ENCODE measurements at regions not wholly inside any gene's neighbourhood (a gene's known extent, or its start where the extent isn't known, plus 50 kb on each side); places are given as distances from the start of the nearest gene placed in this dataset.

DNA sequence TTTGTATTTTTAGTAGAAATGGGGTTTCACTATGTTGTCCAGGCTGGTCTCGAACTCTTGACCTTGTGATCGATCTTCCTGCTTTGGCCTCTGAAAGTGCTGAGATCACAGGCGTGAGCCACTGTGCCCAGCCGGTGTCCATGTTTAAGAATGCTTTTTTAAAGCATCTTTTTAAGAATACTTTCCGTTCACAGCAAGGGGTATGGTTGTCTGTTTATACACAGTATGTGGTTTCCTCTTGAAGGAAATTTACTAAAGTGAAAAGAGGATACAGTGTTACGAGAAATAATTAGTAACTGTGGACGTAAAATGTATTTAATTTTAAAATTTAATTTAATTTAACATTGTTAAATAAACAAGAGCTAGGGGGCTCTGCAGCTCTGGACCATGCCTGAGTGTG lies 73.4 kb downstream of the GSC start:
- no peaks in the 10 kb centered on the region for H3K36me3 ChIP-seq
- TF ChIP-seq, protein P1, sequence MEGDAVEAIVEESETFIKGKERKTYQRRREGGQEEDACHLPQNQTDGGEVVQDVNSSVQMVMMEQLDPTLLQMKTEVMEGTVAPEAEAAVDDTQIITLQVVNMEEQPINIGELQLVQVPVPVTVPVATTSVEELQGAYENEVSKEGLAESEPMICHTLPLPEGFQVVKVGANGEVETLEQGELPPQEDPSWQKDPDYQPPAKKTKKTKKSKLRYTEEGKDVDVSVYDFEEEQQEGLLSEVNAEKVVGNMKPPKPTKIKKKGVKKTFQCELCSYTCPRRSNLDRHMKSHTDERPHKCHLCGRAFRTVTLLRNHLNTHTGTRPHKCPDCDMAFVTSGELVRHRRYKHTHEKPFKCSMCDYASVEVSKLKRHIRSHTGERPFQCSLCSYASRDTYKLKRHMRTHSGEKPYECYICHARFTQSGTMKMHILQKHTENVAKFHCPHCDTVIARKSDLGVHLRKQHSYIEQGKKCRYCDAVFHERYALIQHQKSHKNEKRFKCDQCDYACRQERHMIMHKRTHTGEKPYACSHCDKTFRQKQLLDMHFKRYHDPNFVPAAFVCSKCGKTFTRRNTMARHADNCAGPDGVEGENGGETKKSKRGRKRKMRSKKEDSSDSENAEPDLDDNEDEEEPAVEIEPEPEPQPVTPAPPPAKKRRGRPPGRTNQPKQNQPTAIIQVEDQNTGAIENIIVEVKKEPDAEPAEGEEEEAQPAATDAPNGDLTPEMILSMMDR (IDR thresholded peaks at IDR 0.05) = no peak
- peaks cover 0 to 25% of the 10 kb centered on the region in 2 donors for H3K27me3 ChIP-seq
- no peak overlapping the region for H3K4me3 ChIP-seq
- intact Hi-C loops (cut with DNase I; ENCODE audit: low total_unique reads) = no loop called here
- DNase-seq = no peak
- no peaks in the 10 kb centered on the region for H3K9me3 ChIP-seq
- no peak overlapping the region for H3K27ac ChIP-seq
- H3K4me1 ChIP-seq = no peaks in the 10 kb centered on the region

DNA sequence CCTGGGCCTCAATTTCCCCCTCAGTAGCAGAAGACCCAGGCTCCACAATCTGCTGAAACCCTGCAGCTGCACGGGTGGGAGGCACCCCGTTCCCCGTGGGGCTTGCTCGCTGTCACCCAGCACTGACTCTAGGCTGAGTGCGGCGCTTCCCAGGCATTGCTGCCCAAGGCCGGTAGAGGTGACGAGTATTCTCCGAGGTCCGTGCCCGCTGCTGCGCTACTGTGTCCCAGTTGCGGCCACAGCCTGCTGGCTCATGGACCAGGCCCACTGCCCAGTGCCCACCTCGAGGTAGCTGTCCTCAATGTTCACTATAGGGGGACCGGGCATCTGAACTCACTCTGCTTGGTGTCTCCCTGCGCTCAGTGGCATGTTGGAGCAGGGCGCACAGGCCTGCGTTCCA lies 74.7 kb downstream of the GSC start:
- no peaks in the 10 kb centered on the region for H3K9me3 ChIP-seq
- no peaks in the 10 kb centered on the region for H3K4me1 ChIP-seq
- no peak overlapping the region for H3K4me3 ChIP-seq
- DNase-seq = no peak
- TF ChIP-seq, protein P1 (IDR thresholded peaks at IDR 0.05) = no peak
- no peaks in the 10 kb centered on the region for H3K36me3 ChIP-seq
- intact Hi-C loops (cut with DNase I; ENCODE audit: low total_unique reads) = no loop called here
- H3K27ac ChIP-seq = no peak overlapping the region
- H3K27me3 ChIP-seq = peaks cover 0 to 25% of the 10 kb centered on the region in 2 donors

DNA sequence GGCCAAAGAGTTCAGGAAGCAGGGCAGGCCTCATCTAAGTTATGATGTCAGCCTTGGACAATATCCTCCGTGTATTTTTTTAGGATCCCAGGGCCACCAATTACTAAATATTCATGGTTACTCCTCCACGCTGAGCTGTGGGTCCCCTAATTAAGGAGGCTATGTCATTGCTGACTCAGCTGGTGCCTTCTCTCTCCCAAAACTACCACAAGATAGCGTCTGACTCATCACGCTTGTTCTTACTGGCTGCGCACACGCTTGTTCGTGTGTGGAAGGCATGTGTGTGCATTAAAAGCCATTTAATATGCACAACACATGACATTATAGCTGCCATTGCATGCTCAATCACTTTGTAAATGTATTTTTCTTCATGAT lies 78.3 kb downstream of the GSC start:
- Histone ChIP-seq H3K36me3 (no peaks in the 10 kb centered on the region), H3K9me3 (no peaks in the 10 kb centered on the region), H3K27ac (no peak overlapping the region), H3K4me3 (no peak overlapping the region), H3K4me1 (peaks cover 0 to 7% (median 7%) of the 10 kb centered on the region in 4 donors), H3K27me3 (peaks cover 0 to 7% of the 10 kb centered on the region in 2 donors)
- TF ChIP-seq, protein P1 (IDR thresholded peaks at IDR 0.05) = no peak
- intact Hi-C loops (cut with DNase I; ENCODE audit: low total_unique reads) = no loop called here
- no peak for DNase-seq

DNA sequence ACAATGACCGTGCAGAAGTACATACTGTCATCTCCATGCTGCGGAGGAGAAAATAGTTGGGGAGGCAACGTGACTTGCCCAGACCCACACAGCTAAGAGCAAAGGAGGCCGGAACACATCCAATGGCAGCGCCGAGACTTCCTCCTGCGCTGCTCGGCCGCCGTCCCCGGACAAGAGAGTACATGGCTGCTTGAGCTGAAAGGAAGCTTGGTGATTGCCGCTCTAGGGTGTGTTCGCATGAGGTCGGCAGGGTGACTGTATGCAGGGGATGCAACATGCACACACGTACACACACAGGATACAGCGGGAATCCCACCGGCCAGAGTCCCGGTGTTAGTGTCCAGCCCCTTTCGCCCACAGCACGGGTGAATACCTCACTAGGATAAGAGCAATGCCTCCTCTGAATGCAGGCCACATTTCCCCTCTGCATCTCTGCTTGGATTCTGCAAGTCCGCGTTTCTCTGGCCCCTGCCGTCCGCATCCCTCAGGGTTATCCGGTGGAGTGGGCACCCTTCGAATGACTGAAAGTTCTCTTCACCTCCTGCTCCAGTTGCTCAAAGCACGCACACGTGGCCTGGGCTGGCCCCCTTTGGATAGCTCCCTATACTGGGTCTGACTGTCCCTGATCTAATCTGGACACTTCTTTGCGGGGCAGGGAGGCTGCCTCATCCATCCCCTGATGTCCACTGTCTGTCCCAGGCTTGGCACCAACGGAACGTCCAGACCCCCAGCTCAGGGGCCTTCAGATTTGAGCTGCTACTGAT lies 78.8 kb downstream of the GSC start:
- H3K36me3 ChIP-seq = no peaks in the 10 kb centered on the region
- peaks cover 0 to 7% of the 10 kb centered on the region in 2 donors for H3K27me3 ChIP-seq
- peaks cover 0 to 7% (median 7%) of the 10 kb centered on the region in 4 donors for H3K4me1 ChIP-seq
- TF ChIP-seq, protein P1 (IDR thresholded peaks at IDR 0.05) = no peak
- DNase-seq = no peak
- no peaks in the 10 kb centered on the region for H3K9me3 ChIP-seq
- intact Hi-C loops (cut with DNase I; ENCODE audit: low total_unique reads) = no loop called here
- no peak overlapping the region for H3K27ac ChIP-seq
- H3K4me3 ChIP-seq = no peak overlapping the region

DNA sequence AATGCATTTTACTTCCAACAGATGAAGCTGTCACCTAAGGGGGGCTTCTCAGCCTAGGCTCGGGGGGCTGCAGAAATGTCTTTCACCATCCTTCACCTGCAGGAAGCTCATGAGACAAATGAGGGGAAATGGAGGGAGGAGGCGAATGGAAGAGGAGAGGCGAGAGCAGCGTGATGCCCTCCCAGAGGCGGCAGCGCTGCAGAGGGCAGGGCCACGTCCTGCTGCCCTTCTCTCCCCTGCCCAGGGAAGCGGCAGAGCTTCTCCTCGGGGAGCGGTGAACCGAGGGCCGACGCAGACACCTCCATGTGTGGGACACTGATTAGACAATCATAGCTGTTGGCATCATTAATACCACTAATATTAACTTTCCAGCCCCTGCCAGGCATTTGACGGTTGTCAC lies 78.3 kb downstream of the SERPINA3 start:
- Histone ChIP-seq H3K4me1 (peaks cover 0 to 7% (median 7%) of the 10 kb centered on the region in 4 donors), H3K9me3 (no peaks in the 10 kb centered on the region), H3K4me3 (no peak overlapping the region), H3K27me3 (peaks cover 0 to 7% of the 10 kb centered on the region in 2 donors), H3K27ac (no peak overlapping the region), H3K36me3 (no peaks in the 10 kb centered on the region)
- no peak for DNase-seq
- intact Hi-C loops (cut with DNase I; ENCODE audit: low total_unique reads) = no loop called here
- TF ChIP-seq, protein P1 (IDR thresholded peaks at IDR 0.05) = no peak

Measured in tibial artery (tissue), 4 donors.